HEK293T (cell line): ENCODE measurements at regions not wholly inside any gene's neighbourhood (a gene's known extent, or its start where the extent isn't known, plus 50 kb on each side); places are given as distances from the start of the nearest gene placed in this dataset.

Source experiments
- CTCF ChIA-PET: fragments of 350-600 bp; formaldehyde crosslinking; extraction: SDS; loops from one replicate; lab custom pipeline; 2021; ENCODE audit warnings: antibody characterized with exemption, inconsistent platforms; lab: Yijun Ruan, JAX
- POLR2A ChIA-PET: fragments of 350-600 bp; formaldehyde crosslinking; extraction: SDS; loops from one replicate; lab custom pipeline; 2020; ENCODE audit warnings: antibody characterized with exemption, inconsistent platforms; lab: Yijun Ruan, JAX
- DNase-seq: peaks from one replicate; pipeline ENCODE4 v3.0.0; 2012; ENCODE audit warnings: mixed read lengths; ENCODE audit errors: extremely low spot score
- ARNT ChIP-seq: fragments of 450-650 bp; IDR thresholded peaks from 2 replicates; pipeline ENCODE4 v1.6.1; 2017; ENCODE audit warnings: mild to moderate bottlenecking
- BHLHE40 ChIP-seq: fragments of 450-650 bp; IDR thresholded peaks from 2 replicates; pipeline ENCODE4 v1.6.1; 2016; ENCODE audit warnings: mild to moderate bottlenecking, moderate library complexity, borderline replicate concordance
- CTBP1 ChIP-seq: fragments of 450-650 bp; IDR thresholded peaks from 2 replicates; pipeline ENCODE4 v1.6.1; 2016; ENCODE audit warnings: borderline replicate concordance
- ELF4 ChIP-seq: fragments of 450-650 bp; IDR thresholded peaks from 2 replicates; pipeline ENCODE4 v1.6.1; 2017; ENCODE audit warnings: antibody characterized with exemption
- FOXA1 ChIP-seq: fragments of 450-650 bp; IDR thresholded peaks from 2 replicates; pipeline ENCODE4 v1.6.1; 2016; ENCODE audit warnings: mild to moderate bottlenecking
- FOXK2 ChIP-seq: fragments of 450-650 bp; IDR thresholded peaks from 2 replicates; pipeline ENCODE4 v1.6.1; 2016; ENCODE audit warnings: mild to moderate bottlenecking
- FOXM1 ChIP-seq: fragments of 450-650 bp; IDR thresholded peaks from 2 replicates; pipeline ENCODE4 v1.6.1; 2017; ENCODE audit warnings: mild to moderate bottlenecking, borderline replicate concordance
- HDGF ChIP-seq: fragments of 450-650 bp; IDR thresholded peaks from 2 replicates; pipeline ENCODE4 v1.6.1; 2017; ENCODE audit warnings: antibody characterized with exemption, borderline replicate concordance
- L3MBTL2 ChIP-seq: fragments of 450-650 bp; conservative IDR thresholded peaks from 2 replicates; pipeline ENCODE4 v1.6.1; 2016; ENCODE audit warnings: mild to moderate bottlenecking
- LEF1 ChIP-seq: fragments of 450-650 bp; IDR thresholded peaks from 2 replicates; pipeline ENCODE4 v1.6.1; 2017; ENCODE audit warnings: mild to moderate bottlenecking, borderline replicate concordance
- NFRKB ChIP-seq: fragments of 450-650 bp; IDR thresholded peaks from 2 replicates; pipeline ENCODE4 v1.6.1; 2016; ENCODE audit warnings: mild to moderate bottlenecking, moderate library complexity
- SP1 ChIP-seq: fragments of 450-650 bp; IDR thresholded peaks from 2 replicates; pipeline ENCODE4 v1.6.1; 2017
- SUZ12 ChIP-seq: fragments of 450-650 bp; IDR thresholded peaks from 2 replicates; pipeline ENCODE4 v1.6.1; 2016; ENCODE audit warnings: mild to moderate bottlenecking
- TARDBP ChIP-seq: fragments of 450-650 bp; IDR thresholded peaks from 2 replicates; pipeline ENCODE4 v1.6.1; 2016
- ZNF384 ChIP-seq: fragments of 450-650 bp; IDR thresholded peaks from 2 replicates; pipeline ENCODE4 v1.6.1; 2016
- TF ChIP-seq, protein P1 (sequence below): fragments of 450-650 bp; IDR thresholded peaks from 2 replicates; pipeline ENCODE4 v1.6.1; 2016

DNA sequence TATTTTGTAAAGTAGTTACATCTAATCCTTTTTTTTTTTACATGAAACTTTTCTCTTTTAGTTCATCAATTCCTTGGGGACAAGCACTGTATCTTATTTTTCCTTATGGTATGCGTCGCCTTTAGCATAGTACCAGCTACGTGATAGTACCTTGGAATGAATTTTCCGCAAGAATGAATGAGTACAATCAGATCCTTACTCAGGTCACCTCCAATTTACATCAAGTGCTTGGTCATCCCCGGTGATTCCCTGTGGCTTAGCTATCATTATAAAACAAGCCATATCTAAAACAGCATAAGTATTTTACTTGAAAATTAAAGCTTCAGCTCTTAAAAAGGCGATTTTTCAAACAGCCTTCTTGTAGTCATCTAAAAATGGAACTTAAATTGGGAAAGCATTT lies 680.4 kb upstream of the MAP3K7 start:
- CTCF ChIA-PET: interaction anchor here (0.6 to 2.3 kb wide), 2 partner anchors 9 to 900 kb away, joined by 3 to 7 read pairs; no protein-coding TSS in a partner anchor
- TF ChIP-seq TARDBP (no peak), L3MBTL2 (no peak), FOXM1 (no peak), FOXA1 (no peak), SP1 (no peak), ELF4 (no peak), HDGF (no peak), SUZ12 (no peak), NFRKB (no peak), ARNT (no peak), CTBP1 (no peak)
- TF ChIP-seq, protein P1, sequence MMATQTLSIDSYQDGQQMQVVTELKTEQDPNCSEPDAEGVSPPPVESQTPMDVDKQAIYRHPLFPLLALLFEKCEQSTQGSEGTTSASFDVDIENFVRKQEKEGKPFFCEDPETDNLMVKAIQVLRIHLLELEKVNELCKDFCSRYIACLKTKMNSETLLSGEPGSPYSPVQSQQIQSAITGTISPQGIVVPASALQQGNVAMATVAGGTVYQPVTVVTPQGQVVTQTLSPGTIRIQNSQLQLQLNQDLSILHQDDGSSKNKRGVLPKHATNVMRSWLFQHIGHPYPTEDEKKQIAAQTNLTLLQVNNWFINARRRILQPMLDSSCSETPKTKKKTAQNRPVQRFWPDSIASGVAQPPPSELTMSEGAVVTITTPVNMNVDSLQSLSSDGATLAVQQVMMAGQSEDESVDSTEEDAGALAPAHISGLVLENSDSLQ: no peak
- POLR2A ChIA-PET: no interaction called here
- DNase-seq: no peak

DNA sequence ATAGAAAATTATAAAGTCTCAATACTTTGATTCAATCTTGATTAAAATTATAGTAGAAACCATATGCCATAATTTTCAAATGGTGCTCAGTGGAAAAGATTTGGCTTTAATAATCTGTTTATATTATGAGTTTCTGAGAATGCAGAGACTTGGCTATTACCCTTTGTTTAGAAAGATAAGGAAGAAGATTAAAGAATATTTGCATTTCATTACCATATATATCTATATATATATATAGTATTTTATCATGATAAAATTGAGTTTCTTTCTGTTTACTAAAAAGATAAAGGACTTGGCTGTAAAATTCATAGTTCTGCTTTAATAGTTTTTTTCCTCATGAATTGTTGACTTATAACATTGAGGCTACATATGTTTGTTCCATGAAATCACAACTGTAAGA lies 679.3 kb upstream of the MAP3K7 start:
- ChIA-PET CTCF (interaction anchor here (2.3 kb wide), 1 partner anchor 10 kb away, joined by 7 read pairs; no protein-coding TSS in a partner anchor), POLR2A (no interaction called here)
- DNase-seq: no peak
- no peak for TF ChIP-seq CTBP1
- TF ChIP-seq ARNT: no peak
- TF ChIP-seq, protein P1: no peak
- no peak for TF ChIP-seq SUZ12
- no peak for TF ChIP-seq FOXM1
- TF ChIP-seq FOXA1: no peak
- TF ChIP-seq ZNF384: no peak
- no peak for TF ChIP-seq BHLHE40
- no peak for TF ChIP-seq FOXK2
- TF ChIP-seq HDGF: no peak
- TF ChIP-seq LEF1: no peak

DNA sequence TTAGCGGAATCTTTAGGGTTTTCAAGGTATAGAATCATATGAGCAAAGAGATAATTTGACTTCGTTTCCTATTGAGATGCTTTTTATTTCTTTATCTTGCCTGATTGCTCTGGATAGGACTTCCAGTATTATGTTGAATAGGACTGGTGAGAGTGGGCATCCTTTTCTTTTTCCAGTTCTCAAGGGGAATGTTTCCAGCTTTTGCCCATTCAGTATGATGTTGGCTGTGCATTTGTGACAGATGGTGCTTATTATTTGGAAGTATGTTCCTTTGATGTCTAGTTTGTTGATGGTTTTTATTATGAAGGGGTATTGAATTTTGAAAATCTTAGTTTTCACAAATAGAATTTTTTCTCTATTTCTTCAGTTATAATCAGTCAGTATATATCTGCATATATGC lies 656.6 kb upstream of the MAP3K7 start:
- ChIA-PET CTCF (no interaction called here), POLR2A (no interaction called here)
- TF ChIP-seq FOXA1 (no peak), ELF4 (no peak), SP1 (no peak), L3MBTL2 (no peak), CTBP1 (no peak), ARNT (no peak), FOXK2 (no peak), NFRKB (no peak), FOXM1 (no peak)
- DNase-seq: no peak

DNA sequence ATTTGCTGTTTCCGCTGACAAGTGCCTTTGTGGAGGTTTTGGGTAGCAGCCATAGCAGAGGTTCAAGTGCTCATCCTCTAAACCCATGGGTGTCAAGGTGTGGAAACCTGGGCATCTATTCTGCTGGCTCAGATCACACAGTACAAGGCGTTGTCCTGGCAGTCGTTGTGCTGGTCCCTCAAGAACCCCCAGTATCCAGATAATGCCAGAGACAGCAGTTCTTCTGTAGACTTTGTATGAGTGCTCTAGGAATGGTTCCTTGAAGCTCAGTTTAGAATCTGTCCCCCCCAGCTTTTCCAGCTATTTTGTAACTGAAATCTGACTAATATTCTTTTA lies 655.7 kb upstream of the MAP3K7 start:
- no peak for TF ChIP-seq SUZ12
- no peak for TF ChIP-seq ZNF384
- TF ChIP-seq LEF1: no peak
- TF ChIP-seq, protein P1: no peak
- TF ChIP-seq ELF4: no peak
- no peak for TF ChIP-seq BHLHE40
- no peak for TF ChIP-seq HDGF
- POLR2A ChIA-PET: no interaction called here
- DNase-seq: no peak
- CTCF ChIA-PET: no interaction called here

DNA sequence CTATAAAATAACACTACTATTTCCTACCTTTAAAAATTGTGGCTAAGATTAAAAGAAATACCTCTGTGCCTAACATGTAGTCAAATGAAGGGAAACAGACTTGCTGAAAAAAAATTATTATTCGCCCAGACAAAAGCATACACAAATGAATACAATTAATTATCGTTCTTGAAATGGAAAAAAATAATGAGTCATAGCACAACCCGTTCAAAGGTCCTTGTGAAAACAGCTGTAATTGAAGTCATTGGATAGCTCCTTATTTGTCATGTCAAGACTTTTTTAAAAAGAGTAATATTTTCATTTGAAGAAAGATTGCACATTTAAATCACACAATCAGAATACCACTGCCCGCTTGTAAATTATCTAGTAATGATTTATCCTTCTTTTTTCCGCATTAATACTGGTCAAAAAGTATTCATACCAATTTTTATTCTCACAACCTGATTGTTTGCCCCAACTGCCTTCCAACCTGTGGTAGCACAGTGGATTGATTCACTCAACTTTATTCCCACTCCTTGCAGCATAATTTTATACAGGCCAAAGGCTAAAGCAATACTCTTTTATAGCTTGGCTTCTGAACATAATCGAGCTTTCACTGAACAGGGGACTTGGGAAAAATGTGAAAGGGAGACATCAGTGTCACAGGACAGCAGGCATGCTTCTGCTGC lies 655.2 kb upstream of the MAP3K7 start:
- CTCF ChIA-PET: no interaction called here
- POLR2A ChIA-PET: interaction anchor here (0.6 kb wide), 1 partner anchor 13 kb away, joined by 3 read pairs; no protein-coding TSS in a partner anchor

More for the DNA sequence above, 655.2 kb upstream of the MAP3K7 start:
- no peak for DNase-seq
- TF ChIP-seq FOXM1 (no peak), L3MBTL2 (no peak), NFRKB (no peak), HDGF (no peak), ELF4 (no peak), ZNF384 (no peak), ARNT (no peak), FOXK2 (no peak), SP1 (no peak), CTBP1 (no peak), BHLHE40 (no peak), TARDBP (no peak), LEF1 (no peak), SUZ12 (no peak)
- TF ChIP-seq, protein P1: no peak
